Thyroid gland (tissue), 4 donors: ENCODE measurements at regions not wholly inside any gene's neighbourhood (a gene's known extent, or its start where the extent isn't known, plus 50 kb on each side); places are given as distances from the start of the nearest gene placed in this dataset.

Source experiments
- CTCF ChIP-seq, 6 experiments: fragments of 200-600 bp in 3 of 6; fragments of 450-650 bp in 3 of 6; sonication (generic) in 3 of 6; IDR thresholded peaks; one replicate each; pipeline ENCODE4 v1.5.1; 2016 to 2019; ENCODE audit warnings: antibody characterized with exemption in 6 of 6, mild to moderate bottlenecking in 2 of 6, inconsistent platforms in 1 of 6, moderate library complexity in 1 of 6
- POLR2A ChIP-seq, 2 donors: fragments of 450-650 bp; IDR thresholded peaks; one replicate each; pipeline ENCODE4 v1.6.1; 2017; ENCODE audit warnings: antibody characterized with exemption in 2 of 2, mild to moderate bottlenecking in 2 of 2, moderate library complexity in 1 of 2

- TF ChIP-seq POLR2A (IDR thresholded peaks at IDR 0.05): no peak
- TF ChIP-seq CTCF (IDR thresholded peaks at IDR 0.05): no peak
Measured at GRCh38 chr7:20519645-20520044, 95.8 kb upstream of the ABCB5 start.
